ENCODE measurements at regions not wholly inside any gene's neighbourhood (a gene's known extent, or its start where the extent isn't known, plus 50 kb on each side); places are given as distances from the start of the nearest gene placed in this dataset.

DNA sequence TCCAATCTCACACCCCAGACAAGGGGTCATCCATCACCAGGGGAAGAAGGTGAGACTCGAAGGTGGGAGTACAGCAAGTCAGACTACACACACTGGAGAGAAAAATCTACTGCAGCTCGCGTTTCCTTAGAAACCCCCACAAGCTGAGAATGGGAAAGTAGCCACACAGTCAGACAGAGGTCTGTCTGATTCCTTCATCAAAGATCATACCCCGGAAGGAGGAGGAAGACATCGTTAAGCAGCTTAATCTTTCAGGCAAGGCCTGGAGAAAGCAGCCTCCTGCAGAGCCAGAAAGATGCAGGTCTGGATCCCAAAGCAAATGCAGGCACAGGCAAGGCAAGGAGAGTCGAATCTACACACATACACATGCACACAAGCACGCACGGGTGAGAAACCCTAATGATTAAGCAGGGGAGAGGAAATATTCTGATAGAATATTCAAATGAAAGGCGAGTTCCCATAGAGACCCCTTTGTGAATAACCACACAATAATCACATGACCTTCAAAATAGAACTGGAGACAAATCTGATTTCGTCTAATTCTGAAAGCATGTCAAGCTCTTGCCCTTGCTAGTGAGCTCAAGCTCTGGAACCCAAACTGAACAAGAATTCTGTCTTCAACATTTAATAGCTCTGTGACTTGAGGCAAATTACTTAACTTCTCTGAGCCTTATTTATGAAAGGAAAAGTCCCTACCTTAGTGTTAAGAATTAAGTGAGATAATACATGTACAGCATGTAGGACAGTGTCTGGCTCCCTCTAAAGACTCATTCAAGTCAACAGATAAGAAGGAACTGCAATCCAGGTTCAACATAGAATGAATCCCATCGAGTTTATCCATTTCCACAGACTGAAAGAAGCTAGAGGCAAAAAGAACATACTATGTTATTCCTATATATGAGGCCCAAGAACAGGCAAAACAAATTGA is 387.8 kb downstream of the OMA1 start:
- Histone ChIP-seq H3K79me2 (ENCODE audit: low read length) (no peaks in the 10 kb centered on the region), H3K9ac (ENCODE audit: low read length) (no peak overlapping the region), H3K36me3 (replicated peaks; ENCODE audit: low read depth, low read length) (no peaks in the 10 kb centered on the region), H2AFZ (ENCODE audit: low read depth, low read length) (no peak overlapping the region), H3K9me3 (ENCODE audit: insufficient read depth, low read length) (no peaks in the 10 kb centered on the region), H3K4me3 (ENCODE audit: low read length) (no peak overlapping the region), H3K4me2 (ENCODE audit: low read length) (peak overlapping the region; percentile 56), H3K27me3 (ENCODE audit: low read depth, low read length) (peaks cover 12% of the 10 kb centered on the region), H4K20me1 (ENCODE audit: insufficient read depth, low read length) (no peaks in the 10 kb centered on the region), H3K27ac (ENCODE audit: low read length) (no peak overlapping the region), H3K4me1 (ENCODE audit: low read length) (peaks cover 49% of the 10 kb centered on the region)
- TF ChIP-seq EZH2phosphoT487 (IDR thresholded peaks at IDR 0.05; ENCODE audit: low read depth) (no peak), CTCF (IDR thresholded peaks at IDR 0.05; ENCODE audit: low read depth, low read length) (peak; percentile 36)

DNA sequence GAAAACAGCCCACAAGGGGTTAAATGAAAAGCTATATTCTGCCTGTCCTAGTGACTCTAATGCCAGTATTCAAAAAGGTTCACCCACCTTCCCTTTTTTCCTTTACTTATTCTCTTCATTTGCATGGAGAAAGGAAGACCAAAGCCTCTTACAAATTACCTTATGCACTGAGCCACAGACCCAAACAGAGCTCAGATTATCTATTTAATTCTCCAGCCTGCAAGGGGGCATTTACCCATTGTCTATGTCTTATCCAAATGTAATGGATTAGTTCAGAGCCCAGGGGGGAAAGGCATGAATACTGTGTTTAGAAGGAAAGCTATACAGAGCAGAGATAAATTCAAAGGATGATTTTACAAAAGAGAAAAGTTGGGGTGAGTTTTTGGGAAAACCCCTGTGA is 388.5 kb downstream of the OMA1 start:
- Histone ChIP-seq H4K20me1 (ENCODE audit: insufficient read depth, low read length) (no peaks in the 10 kb centered on the region), H3K27ac (ENCODE audit: low read length) (no peak overlapping the region), H3K27me3 (ENCODE audit: low read depth, low read length) (peaks cover 7% of the 10 kb centered on the region), H3K4me2 (ENCODE audit: low read length) (peak overlapping the region; percentile 56), H3K36me3 (replicated peaks; ENCODE audit: low read depth, low read length) (no peaks in the 10 kb centered on the region), H3K9me3 (ENCODE audit: insufficient read depth, low read length) (no peaks in the 10 kb centered on the region), H3K4me3 (ENCODE audit: low read length) (no peak overlapping the region), H3K4me1 (ENCODE audit: low read length) (peaks cover 49% of the 10 kb centered on the region), H3K9ac (ENCODE audit: low read length) (no peak overlapping the region), H2AFZ (ENCODE audit: low read depth, low read length) (no peak overlapping the region), H3K79me2 (ENCODE audit: low read length) (no peaks in the 10 kb centered on the region)
- TF ChIP-seq EZH2phosphoT487 (IDR thresholded peaks at IDR 0.05; ENCODE audit: low read depth) (no peak), CTCF (IDR thresholded peaks at IDR 0.05; ENCODE audit: low read depth, low read length) (no peak)

GRCh38 chr1:58157256-58157655 is 389.3 kb downstream of the OMA1 start:
- Histone ChIP-seq H4K20me1 (ENCODE audit: insufficient read depth, low read length) (no peaks in the 10 kb centered on the region), H3K4me3 (ENCODE audit: low read length) (no peak overlapping the region), H2AFZ (ENCODE audit: low read depth, low read length) (no peak overlapping the region), H3K36me3 (replicated peaks; ENCODE audit: low read depth, low read length) (no peaks in the 10 kb centered on the region), H3K27me3 (ENCODE audit: low read depth, low read length) (peaks cover 11% of the 10 kb centered on the region), H3K79me2 (ENCODE audit: low read length) (no peaks in the 10 kb centered on the region), H3K4me2 (ENCODE audit: low read length) (peak overlapping the region; percentile 64; the same call in 1 of the 2 replicates), H3K9ac (ENCODE audit: low read length) (no peak overlapping the region), H3K27ac (ENCODE audit: low read length) (peak overlapping the region; percentile 25; the same call in 1 of the 2 replicates), H3K9me3 (ENCODE audit: insufficient read depth, low read length) (no peaks in the 10 kb centered on the region), H3K4me1 (ENCODE audit: low read length) (peaks cover 49% of the 10 kb centered on the region)
- no peak for TF ChIP-seq CTCF (IDR thresholded peaks at IDR 0.05; ENCODE audit: low read depth, low read length)
- TF ChIP-seq EZH2phosphoT487 (IDR thresholded peaks at IDR 0.05; ENCODE audit: low read depth) = no peak

DNA sequence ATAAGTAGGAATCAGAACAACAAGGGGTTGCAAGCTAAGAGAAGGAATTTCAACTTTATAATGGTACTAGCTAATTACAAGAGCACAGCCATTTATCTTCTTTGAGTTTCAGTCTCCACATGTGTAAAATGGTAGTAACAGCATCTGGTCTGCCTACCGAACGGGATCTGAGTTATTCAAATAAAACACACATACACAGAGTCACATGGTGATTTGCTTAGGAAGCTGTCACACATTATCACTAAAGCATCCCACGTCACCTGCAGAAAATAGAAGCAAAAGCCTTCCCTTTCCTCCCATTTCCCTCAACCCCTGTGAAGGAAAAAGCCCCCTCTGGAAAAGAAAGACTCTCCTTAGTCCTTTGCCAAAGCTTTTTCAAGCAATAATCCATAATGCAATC is 389.7 kb downstream of the OMA1 start:
- Histone ChIP-seq H3K9me3 (ENCODE audit: insufficient read depth, low read length) (no peaks in the 10 kb centered on the region), H2AFZ (ENCODE audit: low read depth, low read length) (no peak overlapping the region), H3K27ac (ENCODE audit: low read length) (peak overlapping the region; percentile 51), H3K4me2 (ENCODE audit: low read length) (peak overlapping the region; percentile 64), H3K4me3 (ENCODE audit: low read length) (peak overlapping the region; percentile 32; the same call in 1 of the 2 replicates), H3K27me3 (ENCODE audit: low read depth, low read length) (peaks cover 11% of the 10 kb centered on the region), H4K20me1 (ENCODE audit: insufficient read depth, low read length) (no peaks in the 10 kb centered on the region), H3K9ac (ENCODE audit: low read length) (no peak overlapping the region), H3K79me2 (ENCODE audit: low read length) (no peaks in the 10 kb centered on the region), H3K36me3 (replicated peaks; ENCODE audit: low read depth, low read length) (no peaks in the 10 kb centered on the region), H3K4me1 (ENCODE audit: low read length) (peaks cover 49% of the 10 kb centered on the region)
- no peak for TF ChIP-seq CTCF (IDR thresholded peaks at IDR 0.05; ENCODE audit: low read depth, low read length)
- TF ChIP-seq EZH2phosphoT487 (IDR thresholded peaks at IDR 0.05; ENCODE audit: low read depth) = no peak
